NCI-H2081 (cell line): ENCODE measurements at regions not wholly inside any gene's neighbourhood (a gene's known extent, or its start where the extent isn't known, plus 50 kb on each side); places are given as distances from the start of the nearest gene placed in this dataset.

Source experiments
- DNase-seq, 2 experiments: peaks; one replicate each; lab custom pipeline; 2025; lab: John Stamatoyannopoulos, UW

DNA sequence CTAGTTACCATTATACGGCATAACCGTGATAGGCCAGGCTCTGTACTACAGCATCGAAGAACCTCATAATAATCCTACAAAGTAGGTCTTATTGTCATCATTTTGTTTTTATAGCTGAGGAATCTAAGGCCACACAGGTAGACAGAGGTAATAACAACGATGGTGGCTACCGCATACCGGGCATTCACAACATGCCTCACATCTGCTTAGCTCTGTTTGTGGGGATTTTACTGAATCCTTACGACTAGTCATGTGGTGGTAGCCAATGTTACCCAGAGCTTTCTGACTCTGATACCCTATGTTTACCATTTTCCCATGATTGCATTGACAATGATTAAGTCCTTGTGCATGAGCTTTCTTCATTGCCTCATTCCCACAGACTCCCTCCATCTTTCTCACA lies 269.4 kb downstream of the TCF7L2 start:
- DNase-seq, result no peak

DNA sequence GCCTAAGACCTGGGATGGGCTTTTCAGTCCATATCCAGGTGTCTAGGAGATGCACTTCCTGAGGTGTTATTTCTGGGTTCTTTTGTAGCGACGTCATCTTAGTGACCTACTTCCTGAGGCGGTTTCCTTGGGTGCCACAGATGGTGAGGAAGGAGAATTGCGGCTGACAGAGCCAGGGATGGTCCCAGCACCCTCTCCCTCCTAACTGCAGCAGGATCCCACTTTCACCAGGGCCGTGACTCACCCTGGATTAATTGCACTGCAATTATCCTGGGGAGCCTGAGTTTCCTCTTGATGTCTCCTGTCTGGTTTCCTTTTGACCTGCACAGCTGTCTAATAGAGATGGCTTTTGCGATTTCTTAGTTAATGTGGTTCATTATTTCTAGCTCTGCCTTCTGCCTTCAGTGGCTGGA lies 271.7 kb downstream of the TCF7L2 start:
- no peak for DNase-seq

GRCh38 chr10:113222207-113222606 lies 272.2 kb downstream of the TCF7L2 start:
- no peak for DNase-seq

GRCh38 chr10:113225364-113225763 lies 275.3 kb downstream of the TCF7L2 start:
- no peak for DNase-seq

DNA sequence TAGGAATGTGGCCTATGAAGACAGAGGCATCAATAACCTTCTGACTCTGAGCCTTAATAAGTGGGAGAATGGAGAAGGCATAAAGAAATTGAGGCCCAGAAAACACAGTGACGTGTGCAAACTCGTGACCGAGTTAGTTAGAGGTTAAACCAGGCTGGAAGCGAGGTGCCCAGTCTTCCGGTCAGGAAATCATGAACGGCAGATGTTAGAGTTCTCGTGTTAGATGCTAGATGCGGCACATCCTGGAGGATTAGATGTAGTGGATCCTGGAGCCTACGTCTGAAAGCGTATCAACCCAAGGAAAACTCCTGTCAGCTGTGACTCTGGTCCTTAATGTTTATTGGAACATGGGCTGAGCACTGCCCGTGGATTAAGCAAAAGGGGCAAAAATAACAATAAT lies 275.9 kb downstream of the TCF7L2 start:
- DNase-seq, result no peak

DNA sequence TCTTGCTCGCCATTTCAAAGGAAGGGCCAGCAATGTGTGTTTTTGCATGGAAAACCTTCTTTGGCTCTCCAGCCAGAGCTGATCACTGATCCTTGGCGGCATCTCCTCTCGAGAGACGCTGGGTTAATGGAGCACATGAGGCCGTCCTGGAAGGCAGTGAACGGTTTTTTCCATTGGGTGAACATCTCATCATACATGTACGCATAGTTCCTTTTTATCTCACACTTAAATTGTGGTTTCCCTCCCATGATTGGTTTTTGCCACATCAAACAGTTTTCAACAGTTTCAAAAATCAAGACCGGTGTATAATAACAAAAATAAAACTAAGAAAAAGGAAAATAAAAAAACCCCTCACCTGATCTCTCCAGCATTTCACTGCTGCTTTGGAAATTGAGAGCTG lies 276.4 kb downstream of the TCF7L2 start:
- no peak for DNase-seq

DNA sequence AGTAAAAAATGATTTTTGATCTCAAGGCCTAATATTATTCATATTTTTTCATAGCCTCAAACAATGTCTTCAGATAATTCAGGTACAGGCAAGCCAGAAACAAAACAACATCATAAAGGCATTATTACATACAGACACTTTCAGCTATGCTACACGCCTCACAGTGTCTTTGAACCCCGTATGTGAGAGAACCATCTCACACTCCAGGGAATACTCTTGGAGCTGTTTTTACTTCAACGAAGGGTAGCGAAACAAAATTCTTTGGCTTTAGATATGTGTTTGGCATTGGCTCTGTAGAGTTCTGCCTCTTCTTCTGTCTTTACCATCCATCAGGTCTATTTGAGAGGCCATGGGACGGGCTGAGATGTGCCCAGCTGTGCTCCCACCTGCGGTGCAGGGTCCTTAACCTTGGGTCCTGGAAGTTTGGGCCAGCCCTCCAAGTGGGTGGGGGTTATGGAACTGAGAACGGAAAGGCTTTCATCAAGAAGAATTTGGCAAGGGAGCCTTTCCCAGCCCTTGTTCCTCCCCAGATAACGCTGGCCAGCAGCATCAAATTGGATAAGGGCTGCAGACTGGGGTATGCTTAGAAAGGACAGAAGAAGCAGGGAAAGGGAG lies 276.9 kb downstream of the TCF7L2 start:
- no peak for DNase-seq

- no peak for DNase-seq
These were observed 278.5 kb downstream of the TCF7L2 start for GRCh38 chr10:113228530-113228929.

GRCh38 chr10:113230011-113230610 lies 280.1 kb downstream of the TCF7L2 start:
- DNase-seq, result no peak

DNA sequence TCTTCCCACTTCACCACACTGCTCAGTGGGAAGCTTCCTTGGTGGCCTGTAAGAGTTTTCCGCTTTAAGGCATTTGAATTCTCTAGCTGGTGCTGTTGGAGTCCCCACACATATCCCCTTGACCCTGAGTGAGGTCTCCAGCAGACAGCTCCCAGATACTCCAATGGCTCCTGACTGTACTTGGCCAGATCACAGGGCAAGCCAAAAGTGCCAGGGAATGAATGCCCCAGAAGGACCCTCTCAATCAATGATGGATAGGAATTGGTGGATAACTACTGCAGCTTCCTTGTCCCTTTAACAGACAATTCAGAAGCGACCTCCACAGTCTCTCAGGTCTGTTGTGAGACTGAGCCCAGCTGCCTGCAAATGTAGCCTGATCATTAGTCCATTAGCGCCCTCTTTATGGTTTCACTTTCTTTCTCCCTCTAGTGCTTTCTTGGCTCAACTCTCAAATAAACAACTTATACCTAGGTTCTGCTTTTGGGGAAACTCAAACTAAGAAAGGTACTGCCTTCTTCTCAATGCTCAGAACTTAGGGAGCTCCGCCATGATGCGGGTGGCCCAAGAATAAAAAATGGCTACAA lies 283.0 kb downstream of the TCF7L2 start:
- DNase-seq, result no peak

DNA sequence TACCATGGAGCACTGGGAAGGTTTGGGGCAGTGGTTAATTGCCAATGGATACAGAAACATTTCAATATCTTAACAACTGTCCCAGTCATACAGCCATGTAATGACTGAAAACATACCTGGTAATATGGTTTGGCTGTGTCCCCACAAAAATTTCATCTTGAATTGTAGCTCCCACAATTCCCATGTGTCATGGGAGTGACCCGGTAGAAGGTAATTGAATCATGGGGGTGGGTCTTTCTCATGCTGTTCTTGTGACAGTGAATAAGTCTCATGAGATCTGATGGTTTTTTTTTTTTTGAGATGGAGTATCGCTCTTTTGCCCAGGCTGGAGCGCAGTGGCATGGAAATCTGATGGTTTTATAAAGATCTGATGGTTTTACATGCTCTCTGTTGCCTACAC lies 284.4 kb downstream of the TCF7L2 start:
- DNase-seq, result no peak

DNA sequence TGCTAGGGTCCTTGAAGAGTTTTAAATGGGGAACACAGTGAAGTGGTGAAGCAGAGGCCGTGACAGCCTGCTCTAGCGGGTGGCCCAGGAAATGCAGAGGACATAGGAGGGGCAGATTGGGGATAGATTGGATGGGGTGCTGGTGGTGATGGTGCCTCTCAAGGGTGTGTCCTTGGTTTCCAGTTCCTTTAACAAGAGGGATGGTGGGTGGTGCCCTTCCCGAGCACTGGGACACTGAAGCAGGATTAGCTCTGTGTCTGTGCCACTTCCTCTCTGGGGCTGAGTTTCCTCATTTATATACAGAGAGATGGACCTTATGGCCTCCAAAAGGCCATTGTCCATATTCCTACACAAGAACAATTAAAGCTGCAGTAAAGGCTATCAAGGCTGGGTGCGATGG lies 285.5 kb downstream of the TCF7L2 start:
- DNase-seq, result no peak

DNA sequence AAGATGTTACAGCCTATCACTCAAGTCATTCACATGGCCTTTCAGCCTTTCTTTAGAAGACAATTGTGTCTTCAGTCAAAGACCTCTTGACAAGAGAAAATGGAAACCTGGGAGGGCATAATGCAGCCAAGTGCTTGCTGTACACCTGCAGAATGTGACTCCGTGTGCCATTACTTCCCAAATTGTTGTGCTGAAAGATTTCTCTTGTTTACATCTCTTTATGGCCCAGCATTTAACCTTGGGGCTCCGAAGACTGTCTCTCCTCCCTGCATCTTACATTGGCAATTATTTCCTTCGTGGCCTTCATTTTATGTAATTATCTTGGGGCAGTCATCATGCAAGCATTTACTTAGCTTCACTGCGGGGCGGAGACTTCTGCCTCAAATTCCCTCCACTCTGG lies 287.0 kb downstream of the TCF7L2 start:
- no peak for DNase-seq

DNA sequence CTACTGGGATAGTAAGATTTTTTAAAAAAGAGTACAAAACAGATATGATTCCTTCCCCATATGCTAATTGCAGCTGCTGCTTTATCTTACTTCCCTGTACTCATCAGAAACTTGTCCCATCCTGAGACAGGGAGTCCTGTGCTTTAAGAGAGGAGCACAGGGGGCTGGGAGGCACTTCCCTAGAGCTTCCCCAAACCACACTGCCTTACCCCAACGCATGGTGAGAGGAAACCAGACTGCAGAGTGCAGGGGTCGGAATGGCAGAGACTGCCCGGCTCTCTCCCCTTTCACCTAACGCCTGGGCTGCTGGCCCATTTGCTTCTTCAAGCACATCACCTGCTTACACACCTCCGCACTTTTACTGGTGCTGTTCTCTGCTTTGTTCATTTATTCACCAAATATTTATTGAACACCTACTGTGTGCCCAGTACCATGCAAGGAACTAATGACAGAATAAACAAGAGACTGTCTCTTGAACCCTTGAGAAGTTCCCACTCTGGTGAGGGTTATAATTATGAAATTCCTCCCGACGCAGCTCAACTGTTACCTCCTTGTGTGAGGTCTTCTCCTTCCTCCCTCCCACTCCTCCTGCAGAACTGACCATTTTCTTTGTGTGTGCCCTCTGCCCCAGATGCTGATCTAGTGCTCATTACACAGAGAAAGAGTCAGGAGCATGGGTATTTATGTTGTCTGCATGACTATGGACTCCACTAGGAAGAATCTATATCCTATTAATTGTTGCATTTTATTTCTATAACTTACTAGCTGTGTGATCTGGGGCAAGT lies 289.7 kb downstream of the TCF7L2 start:
- no peak for DNase-seq

GRCh38 chr10:113240736-113241135 lies 290.7 kb downstream of the TCF7L2 start:
- no peak for DNase-seq

DNA sequence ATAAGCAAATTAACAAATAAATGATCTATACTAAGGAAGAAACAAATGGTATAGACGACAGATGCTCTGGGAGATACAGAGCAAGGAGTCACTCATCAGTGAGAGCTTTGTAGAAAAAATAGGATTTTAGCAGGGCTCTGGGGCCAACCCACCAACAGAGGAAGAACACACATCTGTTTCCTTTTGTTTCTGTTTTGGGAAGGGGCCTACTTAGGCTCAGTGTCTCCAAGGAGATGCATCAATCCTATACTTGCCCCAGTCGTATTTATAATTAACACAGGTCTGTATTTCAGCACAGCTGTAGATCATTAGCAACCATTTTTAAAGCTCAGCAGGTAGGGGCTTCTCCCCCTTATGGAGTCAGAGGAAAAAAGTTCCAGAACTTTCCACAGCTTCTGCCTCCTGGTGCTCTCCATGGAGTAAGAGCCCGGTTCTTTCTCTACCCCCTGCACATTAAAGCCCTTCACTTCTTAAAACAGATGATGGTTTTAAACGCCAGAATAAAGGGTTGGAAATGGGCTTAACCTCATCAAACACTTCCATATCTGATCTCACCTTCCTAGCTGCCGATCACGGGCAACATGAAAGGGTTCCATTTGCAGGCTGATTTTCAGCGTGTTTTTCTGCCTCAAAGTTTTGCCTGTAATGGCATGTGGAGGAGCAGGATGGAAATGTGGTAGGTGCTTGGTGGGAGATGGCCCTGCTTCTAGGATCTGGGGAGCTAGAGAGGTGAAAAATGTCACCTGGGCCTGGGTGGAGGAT lies 291.7 kb downstream of the TCF7L2 start:
- no peak for DNase-seq

DNA sequence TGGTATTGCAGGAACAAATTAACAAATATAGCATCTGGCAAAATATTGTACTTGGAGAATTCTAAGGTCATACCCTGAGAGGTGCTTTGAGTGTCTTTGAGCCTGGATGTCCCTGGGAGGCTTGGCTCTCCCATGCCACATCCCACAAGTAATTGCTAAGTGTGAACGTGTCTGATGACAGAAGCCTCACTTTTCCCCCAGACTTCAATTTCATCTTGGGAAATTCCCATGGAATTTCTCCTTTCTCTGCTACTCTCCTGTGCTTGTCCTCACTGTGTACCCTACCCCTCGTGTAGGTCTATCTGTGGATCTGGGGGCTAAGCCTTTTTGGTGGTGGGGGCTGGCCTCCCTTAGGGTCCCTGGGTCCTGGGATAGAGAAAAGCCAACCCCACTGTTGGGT lies 293.3 kb downstream of the TCF7L2 start:
- DNase-seq, result no peak

GRCh38 chr10:113244750-113245149 lies 294.7 kb downstream of the TCF7L2 start:
- DNase-seq, result no peak

- DNase-seq, result no peak
These were observed 295.2 kb downstream of the TCF7L2 start for GRCh38 chr10:113245286-113245685.

DNA sequence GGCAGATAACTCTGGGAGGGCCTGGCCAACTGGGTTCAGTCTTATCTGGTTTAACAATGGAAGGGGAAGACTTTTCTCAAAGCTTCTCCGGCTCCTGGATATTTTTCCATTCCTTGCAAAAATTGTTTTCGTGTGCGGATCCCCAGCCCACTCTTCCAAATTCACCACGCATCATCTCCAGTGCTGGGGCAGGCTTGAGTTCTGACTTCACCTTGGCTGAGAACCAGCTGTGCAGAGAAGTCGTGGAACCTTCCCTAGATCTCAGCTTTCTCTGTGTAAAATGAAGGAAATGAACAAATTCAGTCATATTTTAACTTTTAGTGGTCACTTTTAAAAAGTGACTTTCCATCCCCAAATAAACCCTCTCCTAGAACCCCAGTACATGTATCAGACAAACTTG lies 297.0 kb downstream of the TCF7L2 start:
- DNase-seq, result no peak

- DNase-seq, result peak in 1 of 2 experiments; percentile 45
These were observed 299.9 kb upstream of the HABP2 start for GRCh38 chr10:113252650-113253618.
